NB4 (cell line): ENCODE measurements at regions not wholly inside any gene's neighbourhood (a gene's known extent, or its start where the extent isn't known, plus 50 kb on each side); places are given as distances from the start of the nearest gene placed in this dataset.

Experiments used
- MYC ChIP-seq: IDR thresholded peaks from 2 replicates; pipeline ENCODE4 v1.6.1; 2011; ENCODE audit warnings: low read depth, low read length
- POLR2A ChIP-seq: IDR thresholded peaks from 2 replicates; pipeline ENCODE4 v1.6.1; 2011; ENCODE audit warnings: mild to moderate bottlenecking; ENCODE audit not compliant: insufficient read length; ENCODE audit errors: extremely low read depth
- TF ChIP-seq, protein P1 (sequence below): IDR thresholded peaks from one replicate; pipeline ENCODE4 v1.5.1; 2012; ENCODE audit warnings: low read depth, low read length
- TF ChIP-seq, protein P2 (sequence below): IDR thresholded peaks from 2 replicates; pipeline ENCODE4 v1.6.1; 2011; ENCODE audit warnings: low read depth, low read length

DNA sequence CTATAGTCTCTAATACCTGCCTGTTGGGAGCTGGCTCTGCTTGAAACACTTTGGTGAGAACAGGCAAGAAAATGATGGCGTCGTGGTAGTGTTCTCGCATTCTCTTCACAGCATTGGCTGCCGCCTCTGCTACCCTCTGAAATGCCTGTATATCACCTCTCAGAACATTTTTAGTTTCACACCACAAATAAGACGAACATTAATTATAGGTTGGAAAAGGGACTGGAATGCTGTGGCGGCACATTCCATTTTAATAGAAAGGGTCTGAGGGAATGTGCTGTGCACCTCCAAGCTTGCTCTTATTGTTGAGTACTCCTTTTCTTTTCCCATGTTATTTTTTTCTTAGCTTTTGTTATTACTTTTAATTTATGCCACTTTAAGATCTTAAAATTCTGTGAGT is 134.6 kb upstream of the HMHB1 start:
- TF ChIP-seq, protein P1, sequence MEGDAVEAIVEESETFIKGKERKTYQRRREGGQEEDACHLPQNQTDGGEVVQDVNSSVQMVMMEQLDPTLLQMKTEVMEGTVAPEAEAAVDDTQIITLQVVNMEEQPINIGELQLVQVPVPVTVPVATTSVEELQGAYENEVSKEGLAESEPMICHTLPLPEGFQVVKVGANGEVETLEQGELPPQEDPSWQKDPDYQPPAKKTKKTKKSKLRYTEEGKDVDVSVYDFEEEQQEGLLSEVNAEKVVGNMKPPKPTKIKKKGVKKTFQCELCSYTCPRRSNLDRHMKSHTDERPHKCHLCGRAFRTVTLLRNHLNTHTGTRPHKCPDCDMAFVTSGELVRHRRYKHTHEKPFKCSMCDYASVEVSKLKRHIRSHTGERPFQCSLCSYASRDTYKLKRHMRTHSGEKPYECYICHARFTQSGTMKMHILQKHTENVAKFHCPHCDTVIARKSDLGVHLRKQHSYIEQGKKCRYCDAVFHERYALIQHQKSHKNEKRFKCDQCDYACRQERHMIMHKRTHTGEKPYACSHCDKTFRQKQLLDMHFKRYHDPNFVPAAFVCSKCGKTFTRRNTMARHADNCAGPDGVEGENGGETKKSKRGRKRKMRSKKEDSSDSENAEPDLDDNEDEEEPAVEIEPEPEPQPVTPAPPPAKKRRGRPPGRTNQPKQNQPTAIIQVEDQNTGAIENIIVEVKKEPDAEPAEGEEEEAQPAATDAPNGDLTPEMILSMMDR = no peak
- TF ChIP-seq MYC = no peak
- no peak for TF ChIP-seq POLR2A
- TF ChIP-seq, protein P2, sequence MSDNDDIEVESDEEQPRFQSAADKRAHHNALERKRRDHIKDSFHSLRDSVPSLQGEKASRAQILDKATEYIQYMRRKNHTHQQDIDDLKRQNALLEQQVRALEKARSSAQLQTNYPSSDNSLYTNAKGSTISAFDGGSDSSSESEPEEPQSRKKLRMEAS = no peak
